Smooth muscle cell (in vitro differentiated cells): ENCODE measurements at regions not wholly inside any gene's neighbourhood (a gene's known extent, or its start where the extent isn't known, plus 50 kb on each side); places are given as distances from the start of the nearest gene placed in this dataset.
A peak's percentile ranks its signal among the peaks of the same experiment; 100 is the strongest.

Source experiments
- DNase-seq: peaks from one replicate; lab custom pipeline; 2025; ENCODE audit not compliant: unreplicated experiment; lab: John Stamatoyannopoulos, UW
- H2AFZ ChIP-seq: fragments of 200-600 bp; sonication (generic); 2 replicates; pipeline ENCODE4 v1.6.0; 2016; ENCODE audit warnings: antibody characterized with exemption, low read depth, mild to moderate bottlenecking
- H3F3A ChIP-seq: fragments of 200-600 bp; sonication (generic); 2 replicates; pipeline ENCODE4 v1.6.0; 2017; ENCODE audit warnings: antibody characterized with exemption, low read depth
- H3K27ac ChIP-seq: fragments of 200-600 bp; sonication (generic); 2 replicates; pipeline ENCODE4 v1.5.1; 2016; ENCODE audit warnings: low read depth, mild to moderate bottlenecking
- H3K27me3 ChIP-seq: fragments of 200-600 bp; sonication (generic); 2 replicates; pipeline ENCODE4 v1.6.1; 2016; ENCODE audit warnings: low read depth, mild to moderate bottlenecking
- H3K36me3 ChIP-seq: fragments of 200-600 bp; sonication (generic); 2 replicates; pipeline ENCODE4 v1.5.1; 2016; ENCODE audit warnings: low read depth
- H3K4me1 ChIP-seq: fragments of 200-600 bp; sonication (generic); 2 replicates; pipeline ENCODE4 v1.5.1; 2016; ENCODE audit warnings: low read depth
- H3K4me2 ChIP-seq: fragments of 200-600 bp; sonication (generic); 2 replicates; pipeline ENCODE4 v1.6.0; 2016; ENCODE audit warnings: mild to moderate bottlenecking
- H3K4me3 ChIP-seq: fragments of 200-600 bp; sonication (generic); 2 replicates; pipeline ENCODE4 v1.5.1; 2016; ENCODE audit warnings: mild to moderate bottlenecking
- H3K79me2 ChIP-seq: fragments of 200-600 bp; sonication (generic); 2 replicates; pipeline ENCODE4 v1.6.0; 2016; ENCODE audit warnings: low read depth, mild to moderate bottlenecking
- H3K9ac ChIP-seq: fragments of 200-600 bp; sonication (generic); 2 replicates; pipeline ENCODE4 v1.6.0; 2016; ENCODE audit warnings: low read depth
- H3K9me3 ChIP-seq: fragments of 200-600 bp; sonication (generic); replicated peaks from 2 replicates; pipeline ENCODE4 v1.5.1; 2016; ENCODE audit warnings: low read depth
- H4K20me1 ChIP-seq: fragments of 200-600 bp; sonication (generic); 2 replicates; pipeline ENCODE4 v1.6.0; 2016; ENCODE audit warnings: low read depth
- WGBS: methylation state at CpG from one replicate; pipeline ENCODE4 v1.1.7; 2016; ENCODE audit warnings: low lambda C conversion rate; 5-methylcytosine and 5-hydroxymethylcytosine counted together
- TF ChIP-seq, protein P1 (sequence below): fragments of 200-600 bp; sonication (generic); IDR thresholded peaks from 2 replicates; pipeline ENCODE4 v1.5.1; 2017; ENCODE audit warnings: borderline replicate concordance, mild to moderate bottlenecking, antibody characterized with exemption; ENCODE audit not compliant: insufficient read depth, poor library complexity, severe bottlenecking

DNA sequence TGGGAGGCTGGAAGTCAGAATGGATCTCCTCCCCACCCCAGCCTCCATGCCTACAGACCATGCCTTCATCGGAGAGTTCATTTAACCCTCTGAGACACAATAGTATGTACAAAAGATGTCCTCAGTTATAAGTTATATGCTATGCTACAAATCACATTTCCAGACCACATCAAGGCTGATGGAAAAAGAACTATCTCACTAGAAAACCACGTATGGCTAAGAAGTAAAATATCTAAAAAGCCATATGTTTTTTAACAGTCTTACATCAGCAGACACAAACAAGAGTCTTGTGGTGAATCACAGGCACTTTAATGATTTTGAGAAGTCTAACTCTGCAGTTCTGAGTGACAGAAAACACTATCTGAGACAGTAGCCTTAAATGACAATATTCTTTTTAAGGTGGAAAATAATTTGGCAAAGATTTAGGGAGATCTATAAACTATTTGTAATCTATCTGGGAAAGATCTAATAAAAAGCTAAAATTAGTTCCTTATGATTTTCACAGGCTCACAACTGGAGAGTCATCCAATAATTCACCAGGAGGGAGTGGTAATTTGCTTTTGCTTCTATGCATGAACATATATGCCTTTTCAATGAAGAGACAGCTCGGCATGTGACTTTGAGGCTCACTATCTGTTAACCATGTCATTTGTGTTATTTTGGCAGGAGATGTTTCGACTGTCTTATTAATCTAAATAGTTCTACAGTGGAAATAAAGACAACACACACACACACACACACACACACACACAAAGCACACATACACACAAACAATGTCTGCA, 197.5 kb downstream of the IRS1 start:
- Histone ChIP-seq H3K79me2 (no peaks in the 10 kb centered on the region), H3F3A (no peaks in the 10 kb centered on the region), H3K4me1 (peaks cover 9% of the 10 kb centered on the region), H3K27me3 (no peaks in the 10 kb centered on the region), H3K9me3 (no peaks in the 10 kb centered on the region), H4K20me1 (no peaks in the 10 kb centered on the region), H3K4me2 (peak overlapping the region; percentile 46), H3K9ac (peak overlapping the region; percentile 57), H3K36me3 (no peaks in the 10 kb centered on the region), H3K4me3 (no peak overlapping the region), H3K27ac (peak overlapping the region; percentile 87), H2AFZ (peak overlapping the region; percentile 73)
- TF ChIP-seq, protein P1, sequence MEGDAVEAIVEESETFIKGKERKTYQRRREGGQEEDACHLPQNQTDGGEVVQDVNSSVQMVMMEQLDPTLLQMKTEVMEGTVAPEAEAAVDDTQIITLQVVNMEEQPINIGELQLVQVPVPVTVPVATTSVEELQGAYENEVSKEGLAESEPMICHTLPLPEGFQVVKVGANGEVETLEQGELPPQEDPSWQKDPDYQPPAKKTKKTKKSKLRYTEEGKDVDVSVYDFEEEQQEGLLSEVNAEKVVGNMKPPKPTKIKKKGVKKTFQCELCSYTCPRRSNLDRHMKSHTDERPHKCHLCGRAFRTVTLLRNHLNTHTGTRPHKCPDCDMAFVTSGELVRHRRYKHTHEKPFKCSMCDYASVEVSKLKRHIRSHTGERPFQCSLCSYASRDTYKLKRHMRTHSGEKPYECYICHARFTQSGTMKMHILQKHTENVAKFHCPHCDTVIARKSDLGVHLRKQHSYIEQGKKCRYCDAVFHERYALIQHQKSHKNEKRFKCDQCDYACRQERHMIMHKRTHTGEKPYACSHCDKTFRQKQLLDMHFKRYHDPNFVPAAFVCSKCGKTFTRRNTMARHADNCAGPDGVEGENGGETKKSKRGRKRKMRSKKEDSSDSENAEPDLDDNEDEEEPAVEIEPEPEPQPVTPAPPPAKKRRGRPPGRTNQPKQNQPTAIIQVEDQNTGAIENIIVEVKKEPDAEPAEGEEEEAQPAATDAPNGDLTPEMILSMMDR, result no peak
- DNase-seq, result no peak
- WGBS, result 43% methylated on average over 4 of the region's 4 CpGs

DNA sequence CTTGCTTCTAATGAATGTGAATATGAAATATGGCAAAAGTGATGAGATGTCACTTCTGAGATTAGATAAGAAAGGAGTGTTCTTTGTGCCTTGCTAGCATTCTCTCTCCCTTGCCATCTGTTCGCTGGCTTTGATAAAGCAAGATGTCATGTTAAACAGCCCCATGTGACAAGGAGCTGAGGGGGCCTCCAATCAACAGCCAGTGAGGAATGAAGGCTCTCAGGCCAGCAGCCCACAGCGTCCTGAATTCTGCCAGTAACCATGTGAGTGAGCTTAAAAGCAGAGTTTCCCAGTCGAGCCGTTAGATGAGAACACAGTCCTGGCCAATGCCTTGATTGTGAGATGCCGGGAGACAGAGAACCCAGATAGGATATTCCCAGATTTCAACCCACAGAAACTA, 198.8 kb downstream of the IRS1 start:
- Histone ChIP-seq H3K4me1 (peaks cover 9% of the 10 kb centered on the region), H3K27ac (peak overlapping the region; percentile 87), H2AFZ (no peak overlapping the region), H3K9ac (no peak overlapping the region), H3K27me3 (no peaks in the 10 kb centered on the region), H3K4me3 (no peak overlapping the region), H3K36me3 (no peaks in the 10 kb centered on the region), H3K9me3 (no peaks in the 10 kb centered on the region), H3F3A (no peaks in the 10 kb centered on the region), H3K4me2 (no peak overlapping the region), H4K20me1 (no peaks in the 10 kb centered on the region), H3K79me2 (no peaks in the 10 kb centered on the region)
- TF ChIP-seq, protein P1, result no peak
- DNase-seq, result no peak
- WGBS, result 72% methylated on average over 5 of the region's 5 CpGs

DNA sequence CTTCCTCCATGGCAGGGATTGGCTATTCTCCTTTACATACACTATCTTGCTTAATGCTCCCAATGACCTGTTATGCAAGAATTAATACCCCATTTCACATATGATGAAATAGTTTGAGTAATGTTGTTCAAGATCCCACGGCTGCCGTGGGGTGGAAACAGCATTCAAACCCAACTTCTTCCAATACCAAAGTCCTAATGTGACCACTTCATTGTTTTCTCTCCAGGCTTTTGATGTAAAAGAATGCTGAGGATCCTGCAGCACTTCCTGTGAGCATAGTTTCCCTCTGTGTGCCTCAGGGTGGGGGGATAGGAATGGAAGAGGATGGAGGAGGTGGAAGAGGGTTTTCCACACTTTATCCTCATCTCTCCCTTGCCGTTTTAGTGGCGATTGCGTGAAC, 199.4 kb downstream of the IRS1 start:
- no peak overlapping the region for H3K4me2 ChIP-seq
- peaks cover 9% of the 10 kb centered on the region for H3K4me1 ChIP-seq
- WGBS, result 69% methylated on average over 5 of the region's 5 CpGs
- H3K36me3 ChIP-seq, result no peaks in the 10 kb centered on the region
- H2AFZ ChIP-seq, result no peak overlapping the region
- H3K27me3 ChIP-seq, result no peaks in the 10 kb centered on the region
- H3K9me3 ChIP-seq, result no peaks in the 10 kb centered on the region
- H3K4me3 ChIP-seq, result no peak overlapping the region
- H3K9ac ChIP-seq, result no peak overlapping the region
- no peak for DNase-seq
- H3K79me2 ChIP-seq, result no peaks in the 10 kb centered on the region
- TF ChIP-seq, protein P1, result no peak
- H3K27ac ChIP-seq, result no peak overlapping the region
- H3F3A ChIP-seq, result no peaks in the 10 kb centered on the region
- H4K20me1 ChIP-seq, result no peaks in the 10 kb centered on the region

DNA sequence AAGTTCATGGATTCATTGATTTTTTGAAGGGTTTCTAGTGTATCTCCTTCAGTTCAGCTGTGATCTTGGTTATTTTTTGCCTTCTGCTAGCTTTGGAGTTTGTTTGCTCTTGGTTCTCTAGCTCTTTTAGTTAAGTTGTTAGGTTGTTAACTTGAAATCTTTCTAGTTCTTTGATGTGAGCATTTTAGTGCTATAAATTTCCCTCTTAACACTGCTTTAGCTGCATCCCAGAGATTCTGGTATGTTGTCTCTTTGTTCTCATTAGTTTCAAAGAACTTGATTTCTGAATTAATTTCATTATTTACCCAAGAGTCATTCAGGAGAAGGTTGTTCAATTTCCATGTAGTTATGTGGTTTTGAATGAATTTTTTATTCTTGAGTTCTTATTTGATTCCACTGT, 210.6 kb downstream of the IRS1 start:
- no peak overlapping the region for H2AFZ ChIP-seq
- H3F3A ChIP-seq, result peaks cover 6% of the 10 kb centered on the region
- no peaks in the 10 kb centered on the region for H3K4me1 ChIP-seq
- no peak overlapping the region for H3K9ac ChIP-seq
- H3K9me3 ChIP-seq, result peaks cover 6% of the 10 kb centered on the region
- no peaks in the 10 kb centered on the region for H3K79me2 ChIP-seq
- no peaks in the 10 kb centered on the region for H3K27me3 ChIP-seq
- no peak overlapping the region for H3K27ac ChIP-seq
- no peak overlapping the region for H3K4me3 ChIP-seq
- TF ChIP-seq, protein P1, result no peak
- no peak for DNase-seq
- H4K20me1 ChIP-seq, result no peaks in the 10 kb centered on the region
- H3K4me2 ChIP-seq, result no peak overlapping the region
- H3K36me3 ChIP-seq, result peaks cover 8% of the 10 kb centered on the region
